ENCODE measurements at regions not wholly inside any gene's neighbourhood (a gene's known extent, or its start where the extent isn't known, plus 50 kb on each side); places are given as distances from the start of the nearest gene placed in this dataset.
A peak's percentile ranks its signal among the peaks of the same experiment; 100 is the strongest.
"Not testable (repeated sequence)": the region's sequence is repeated elsewhere in the genome, so short reads cannot be mapped to it uniquely, and the experiment has no call there.

DNA sequence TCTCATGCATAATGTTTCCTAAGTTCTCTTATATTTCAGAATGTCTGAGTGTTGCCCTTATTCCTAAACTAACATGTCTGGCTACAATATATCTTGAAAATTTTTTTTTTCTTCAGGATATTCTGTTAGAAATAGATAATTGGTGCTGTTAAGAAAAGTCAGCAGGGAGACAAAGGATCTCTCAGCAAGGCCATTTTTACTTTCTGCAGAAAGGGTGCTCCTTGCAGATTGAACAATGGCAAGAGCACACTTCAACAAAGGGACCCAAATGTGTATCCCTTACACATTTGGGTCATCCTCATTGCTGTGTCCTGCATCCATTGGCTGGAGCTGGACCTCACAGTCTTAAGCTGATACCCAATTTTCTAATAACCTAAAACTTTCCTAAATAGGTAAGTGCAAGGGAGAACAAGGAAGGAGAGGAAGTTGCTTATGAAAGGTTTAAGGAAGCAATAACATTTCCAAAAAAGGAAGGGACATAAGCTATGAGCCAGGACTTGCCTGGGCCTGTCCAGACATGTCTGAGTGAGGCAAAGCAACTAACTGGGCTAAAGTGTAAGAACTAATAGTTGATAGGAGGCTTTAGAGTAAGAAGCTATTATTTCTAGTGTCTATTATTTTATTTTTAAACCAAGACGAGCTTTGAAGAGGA lies 429.6 kb downstream of the BCKDHB start:
- no peak for DNase-seq

DNA sequence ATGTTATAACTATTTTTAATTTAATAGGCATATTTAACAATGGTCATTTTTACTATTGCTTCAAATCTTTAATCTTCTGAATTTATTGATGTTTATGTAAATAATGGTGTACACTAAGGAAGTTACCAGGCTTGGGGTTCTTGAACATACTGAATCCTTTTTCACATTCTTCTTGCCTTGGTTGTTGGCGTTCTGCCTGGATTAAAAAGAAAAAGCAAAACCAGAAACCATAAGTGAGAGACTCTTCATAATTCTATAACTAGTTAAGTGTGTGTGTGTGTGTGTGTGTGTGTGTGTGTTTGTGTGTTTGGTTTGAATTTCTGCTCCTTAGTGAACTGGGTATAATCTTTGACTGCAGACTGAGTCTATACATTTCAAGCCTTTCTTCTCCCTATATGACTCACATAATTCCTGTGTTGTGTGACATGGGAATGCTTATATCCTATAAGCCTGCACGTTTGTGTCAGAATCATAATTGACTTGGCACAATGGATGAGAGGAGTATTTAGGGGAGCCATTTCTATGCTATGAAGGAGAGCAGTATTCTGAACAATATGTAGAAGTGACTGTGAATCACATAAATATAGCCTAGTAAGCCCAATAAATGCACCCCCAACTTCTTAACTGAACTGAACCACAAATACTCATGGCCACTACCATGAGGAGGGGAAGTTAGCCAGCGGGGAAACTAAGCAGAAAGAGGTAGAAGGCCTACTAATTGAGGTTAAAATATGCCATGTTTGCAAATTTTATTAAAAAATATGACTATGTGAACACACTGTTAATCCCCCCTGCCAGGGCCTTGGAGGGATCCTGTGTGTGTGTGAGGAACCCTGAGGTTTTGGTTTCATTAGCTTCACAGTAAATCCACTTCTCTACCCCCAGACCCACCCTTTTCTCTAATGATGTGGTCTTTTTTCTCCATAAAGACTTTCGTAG lies 425.5 kb downstream of the BCKDHB start:
- DNase-seq: no peak

DNA sequence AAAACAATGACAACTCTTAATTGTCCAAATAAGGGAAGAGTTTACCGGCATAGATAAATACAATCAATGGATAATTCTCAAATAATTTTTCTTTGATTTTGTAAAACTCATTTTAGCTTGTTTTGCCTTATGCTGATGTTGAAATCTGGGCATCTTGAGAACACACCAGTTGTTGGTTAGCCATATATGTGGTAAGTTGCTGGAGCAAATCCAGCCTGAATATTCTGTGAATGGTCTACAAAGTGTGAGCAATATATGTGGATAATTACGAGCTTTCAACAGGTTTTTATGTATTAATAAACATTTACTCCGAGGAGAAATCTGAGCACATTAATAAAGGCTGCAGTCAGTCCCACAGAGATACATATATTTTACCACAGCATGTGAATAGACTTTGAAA lies 423.6 kb downstream of the BCKDHB start:
- no peak for DNase-seq

DNA sequence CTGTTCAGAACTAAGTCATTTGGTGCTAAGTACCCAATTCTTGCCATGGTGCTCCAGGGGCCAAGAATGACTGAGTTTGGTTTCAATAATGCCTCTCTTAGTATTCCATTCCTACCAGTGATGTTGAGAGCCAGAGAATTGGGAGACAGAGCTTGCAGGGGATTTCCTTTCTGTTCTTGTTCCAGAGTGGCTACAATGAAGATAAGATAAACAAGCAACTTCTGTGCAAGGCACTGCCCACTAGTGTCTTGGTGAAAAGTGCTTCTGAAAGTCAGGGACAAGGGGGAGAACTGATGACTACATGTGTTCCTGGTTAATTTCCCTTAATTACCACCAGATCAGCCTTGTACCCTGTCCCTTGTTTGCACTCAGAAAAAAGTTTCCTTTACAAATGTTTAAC lies 421.6 kb downstream of the BCKDHB start:
- no peak for DNase-seq

DNA sequence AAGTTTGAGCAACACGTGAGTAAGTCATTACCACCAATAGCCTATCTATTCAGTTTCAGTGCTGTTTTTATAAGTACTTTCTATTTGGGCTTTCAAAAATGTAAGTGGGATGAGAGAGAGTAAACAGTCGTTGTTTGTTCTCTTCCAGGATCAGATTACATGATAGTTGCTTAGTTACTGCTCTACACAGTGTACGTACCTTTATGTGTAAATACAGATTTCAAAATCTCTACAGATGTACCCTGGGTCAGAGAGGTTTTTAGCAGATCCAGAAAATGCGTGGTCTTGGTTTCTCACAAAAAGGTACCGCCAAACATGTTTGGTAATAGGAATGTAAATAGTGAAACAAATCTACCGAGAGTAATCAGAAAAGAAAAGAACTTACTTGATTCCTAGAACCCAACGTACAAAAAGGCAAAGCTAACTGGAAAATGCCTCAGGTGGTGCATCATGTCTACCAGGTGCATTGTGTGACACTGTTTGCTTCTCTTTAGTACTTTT lies 421.1 kb downstream of the BCKDHB start:
- no peak for DNase-seq

DNA sequence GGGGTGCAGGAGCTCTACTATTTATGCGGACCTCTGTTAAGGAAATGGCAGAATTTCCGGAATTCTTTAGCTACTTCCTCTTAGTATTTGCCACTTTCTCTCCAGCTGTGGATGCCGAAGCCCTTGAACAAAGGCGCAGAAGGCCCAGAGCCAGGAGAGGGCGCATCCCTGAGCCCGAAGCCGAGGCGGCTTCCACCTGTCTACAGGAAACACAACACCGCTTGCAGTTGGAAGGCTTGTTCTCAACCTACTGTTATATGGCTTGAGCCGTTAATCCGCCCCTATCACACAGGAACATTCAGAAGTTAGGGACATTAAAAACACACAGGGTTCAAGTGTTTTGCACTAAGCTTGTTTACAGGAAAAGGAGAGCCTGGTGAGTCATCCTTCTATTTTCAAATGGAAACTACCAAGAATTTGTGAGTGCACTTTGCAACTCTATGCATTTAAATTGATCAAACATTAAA lies 417.1 kb downstream of the BCKDHB start:
- DNase-seq: peak; percentile 75

DNA sequence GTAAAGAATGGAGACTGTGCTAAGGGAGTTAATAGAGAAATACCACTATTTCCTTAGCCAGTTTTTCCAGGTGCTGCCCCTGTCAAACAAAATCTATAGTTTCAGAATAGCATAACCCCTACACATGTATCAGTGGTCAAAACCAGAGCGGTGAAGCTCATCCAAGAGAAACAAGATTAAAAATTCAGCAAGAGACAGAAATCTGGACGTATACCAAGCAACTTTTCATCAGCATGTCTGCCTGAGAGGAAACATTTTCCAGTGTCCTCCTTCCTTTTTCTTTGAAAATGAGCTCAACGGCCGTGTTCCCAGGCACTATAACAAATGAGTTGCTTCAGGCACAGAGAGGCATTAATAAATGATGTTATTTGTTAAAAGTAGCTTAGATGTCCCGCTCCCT lies 416.5 kb downstream of the BCKDHB start:
- DNase-seq: no peak

DNA sequence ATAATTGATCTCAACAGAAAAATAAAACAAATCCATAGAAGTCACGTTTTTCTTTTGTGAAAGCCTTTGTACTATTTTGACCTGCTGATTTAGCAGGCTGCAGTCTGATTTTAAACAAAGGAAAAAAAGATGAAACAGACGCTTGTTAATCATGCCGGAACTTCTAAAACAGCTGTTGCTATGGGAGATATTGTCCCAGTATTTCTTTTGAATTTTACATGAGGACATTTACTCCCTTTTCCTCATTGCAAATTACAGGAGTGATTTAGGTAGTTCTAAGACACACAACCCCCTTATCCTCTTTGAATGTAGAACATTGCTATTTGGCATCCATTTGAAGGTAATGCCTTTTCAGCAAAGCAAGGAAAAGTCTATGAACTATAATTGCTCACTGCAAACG lies 416.1 kb downstream of the BCKDHB start:
- DNase-seq: no peak

DNA sequence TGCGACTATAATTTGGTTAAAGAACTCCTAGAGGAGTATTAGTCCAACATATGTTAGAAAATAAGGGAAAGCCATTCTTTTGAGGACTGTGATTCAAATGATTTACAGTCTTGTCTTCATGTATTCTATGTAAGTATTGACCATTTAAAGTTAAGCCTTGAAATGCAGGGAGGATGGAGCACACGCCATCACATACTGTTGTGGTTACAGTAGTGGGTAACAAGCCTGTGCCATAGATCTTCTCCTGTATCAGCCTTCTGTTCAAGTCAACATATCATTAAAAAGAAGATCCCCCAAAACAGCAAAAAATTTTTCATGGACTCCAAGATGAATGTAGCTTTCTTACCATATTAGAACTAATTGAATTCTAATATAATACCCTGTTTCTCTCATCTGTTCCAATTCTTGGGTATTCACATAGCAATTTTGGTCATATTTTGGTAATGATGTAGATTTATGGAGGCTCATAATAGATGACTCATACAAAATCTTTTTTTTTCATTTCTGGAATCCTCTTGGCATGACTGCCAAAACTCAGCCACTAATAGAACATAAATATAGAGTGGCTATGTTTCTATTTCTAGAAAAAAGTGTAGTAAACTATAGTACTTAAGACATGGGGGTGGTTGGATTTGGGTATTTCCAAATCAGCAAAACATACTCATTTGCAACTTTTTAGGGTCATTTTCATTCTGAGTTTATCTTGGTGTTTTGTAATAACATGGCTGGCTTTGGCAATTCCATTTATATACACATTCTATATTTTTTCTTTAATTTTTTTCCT lies 413.5 kb downstream of the BCKDHB start:
- no peak for DNase-seq

DNA sequence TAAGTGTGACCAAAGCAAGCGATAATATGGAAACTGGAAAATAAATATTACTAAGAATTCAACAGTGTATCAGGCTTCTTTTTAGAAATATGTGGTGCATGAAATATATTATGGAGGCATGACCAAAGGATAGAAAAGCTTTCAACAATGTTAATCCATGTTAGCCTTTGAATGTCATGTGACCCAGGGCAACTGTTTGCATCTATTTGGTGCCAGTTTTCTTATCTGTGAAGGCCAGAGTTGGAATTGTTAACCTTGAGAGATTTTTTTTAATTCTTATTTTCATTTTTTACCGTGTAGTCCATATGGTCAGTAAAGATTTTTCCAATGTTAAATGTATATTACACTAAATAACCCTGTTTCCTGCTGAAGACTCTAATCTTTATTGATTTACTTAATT lies 411.1 kb downstream of the BCKDHB start:
- DNase-seq: no peak

DNA sequence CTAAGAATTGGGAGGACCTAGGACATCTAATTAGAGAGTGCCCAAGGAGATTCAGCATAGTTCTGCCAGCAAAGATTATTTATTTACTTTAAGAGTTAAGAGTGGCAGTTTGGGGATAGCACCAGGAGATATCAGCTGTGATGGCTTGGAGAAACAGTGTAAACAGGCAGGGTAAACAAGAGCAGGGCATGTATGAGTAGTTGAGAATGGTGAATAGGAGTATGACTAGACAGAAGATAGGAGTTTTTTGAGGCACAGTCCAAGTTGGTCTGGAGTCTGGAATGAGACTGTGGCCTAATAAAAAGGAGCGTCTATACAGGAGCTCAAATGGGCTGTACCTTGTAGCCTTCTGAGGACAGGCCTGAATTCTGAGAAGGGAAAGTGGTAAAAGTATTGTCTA lies 404.1 kb downstream of the BCKDHB start:
- not testable (repeated sequence) for DNase-seq

DNA sequence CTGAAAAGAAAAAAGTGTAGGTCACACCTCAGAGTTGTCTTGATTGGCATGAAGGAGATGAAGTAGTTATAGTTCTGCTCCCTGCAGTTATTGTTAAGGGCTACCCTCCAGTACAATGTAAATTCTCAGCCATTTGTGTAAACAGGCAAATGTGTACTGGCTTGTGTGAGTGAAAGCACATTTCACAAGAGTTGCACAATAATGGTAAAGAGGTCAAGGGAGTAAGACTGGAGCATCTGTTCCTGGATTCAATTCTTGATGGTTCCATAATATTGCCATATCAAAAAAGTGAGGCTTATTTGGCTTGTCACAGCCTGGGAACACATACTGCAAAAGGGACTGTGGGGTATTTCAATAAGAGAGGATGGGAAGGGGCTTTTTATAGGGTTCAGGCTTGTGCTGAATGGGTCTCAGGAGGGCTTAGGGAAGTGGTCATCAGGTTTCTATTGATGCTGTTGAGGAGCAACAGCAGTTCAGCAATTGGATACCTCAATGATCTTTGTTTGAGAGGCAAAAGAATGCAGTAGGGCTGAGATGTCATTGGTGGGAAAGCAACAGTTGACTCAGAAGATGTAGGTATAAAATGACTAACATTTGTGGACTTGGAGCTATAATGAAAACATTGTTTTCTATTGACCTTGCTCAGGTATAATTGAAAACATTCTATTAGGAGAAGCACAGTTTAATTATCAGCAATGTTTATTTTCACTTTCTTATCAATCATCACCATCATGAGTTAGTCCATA lies 402.6 kb downstream of the BCKDHB start:
- DNase-seq: no peak

DNA sequence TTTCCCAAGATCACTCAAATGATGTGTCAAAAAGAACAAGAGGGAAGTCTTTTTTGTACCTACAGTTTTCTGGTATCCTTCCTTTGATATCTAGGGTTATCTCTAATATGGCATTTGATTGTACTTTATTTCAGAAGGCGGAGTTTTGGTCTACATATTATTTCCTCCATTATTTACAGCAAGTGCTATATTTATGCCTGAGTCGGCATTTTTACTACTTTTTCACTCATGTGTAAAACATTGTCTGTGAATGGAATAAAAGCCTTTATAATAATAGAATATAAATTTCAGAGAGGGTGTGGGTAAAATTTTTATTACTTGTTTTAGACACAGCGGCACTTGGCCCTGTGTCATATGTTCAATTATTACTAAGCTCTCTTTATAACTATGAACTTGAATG lies 398.4 kb downstream of the BCKDHB start:
- DNase-seq: no peak

DNA sequence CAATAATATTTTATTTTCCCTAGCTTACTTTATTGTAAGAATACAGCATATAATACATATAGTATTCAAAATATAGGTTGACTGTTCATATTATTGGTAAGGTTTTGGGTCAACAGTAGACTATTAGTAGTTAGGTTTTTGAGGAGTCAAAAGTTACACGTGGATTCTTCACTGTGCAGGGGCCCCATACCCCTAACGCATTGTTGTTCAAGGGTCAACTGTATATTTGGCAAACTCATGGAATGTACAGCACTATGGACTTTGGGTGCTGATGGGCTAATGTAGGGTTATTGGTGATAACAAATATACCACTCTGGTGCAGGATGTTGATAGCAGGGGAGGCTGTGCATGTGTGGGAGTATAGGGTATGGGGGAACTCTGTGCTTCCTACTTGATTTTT lies 397.2 kb downstream of the BCKDHB start:
- no peak for DNase-seq

DNA sequence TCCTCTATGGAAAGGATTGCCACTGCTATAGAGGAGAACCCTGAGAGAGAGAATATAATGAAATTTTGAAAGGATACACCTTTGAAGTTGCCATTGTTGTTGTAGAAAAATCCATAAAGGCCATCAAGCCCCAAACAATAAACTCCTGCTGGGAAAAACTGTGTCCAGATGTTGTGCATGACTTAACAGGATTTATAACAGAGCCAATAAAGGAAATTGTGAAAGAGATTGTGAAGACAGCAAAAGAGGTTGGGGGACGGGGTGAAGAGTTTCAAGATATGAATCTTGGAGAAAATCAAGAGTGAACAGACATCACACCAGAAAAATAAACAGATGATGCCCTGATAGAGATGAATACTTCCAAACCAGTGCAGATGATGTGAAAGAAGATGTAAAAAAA lies 396.4 kb downstream of the BCKDHB start:
- no peak for DNase-seq

DNA sequence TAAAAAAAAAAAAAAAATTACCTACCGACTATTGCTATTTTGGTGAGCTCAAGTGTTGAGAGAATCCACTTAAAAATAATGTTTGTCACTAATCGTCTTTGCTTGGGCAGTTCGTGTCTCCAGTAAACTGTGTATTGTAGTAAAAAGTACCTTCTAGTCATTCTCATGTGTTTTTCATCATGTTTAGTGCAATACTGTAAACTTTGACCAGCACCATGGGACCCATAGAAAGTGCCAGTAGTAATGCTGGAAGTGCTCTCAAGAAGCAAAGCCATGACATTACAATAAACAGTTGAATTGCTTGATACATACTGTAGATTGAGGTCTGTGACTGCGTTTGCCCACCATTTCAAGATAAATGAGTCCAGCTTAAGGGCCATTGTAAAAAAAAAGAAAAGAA lies 395.2 kb downstream of the BCKDHB start:
- DNase-seq: no peak

DNA sequence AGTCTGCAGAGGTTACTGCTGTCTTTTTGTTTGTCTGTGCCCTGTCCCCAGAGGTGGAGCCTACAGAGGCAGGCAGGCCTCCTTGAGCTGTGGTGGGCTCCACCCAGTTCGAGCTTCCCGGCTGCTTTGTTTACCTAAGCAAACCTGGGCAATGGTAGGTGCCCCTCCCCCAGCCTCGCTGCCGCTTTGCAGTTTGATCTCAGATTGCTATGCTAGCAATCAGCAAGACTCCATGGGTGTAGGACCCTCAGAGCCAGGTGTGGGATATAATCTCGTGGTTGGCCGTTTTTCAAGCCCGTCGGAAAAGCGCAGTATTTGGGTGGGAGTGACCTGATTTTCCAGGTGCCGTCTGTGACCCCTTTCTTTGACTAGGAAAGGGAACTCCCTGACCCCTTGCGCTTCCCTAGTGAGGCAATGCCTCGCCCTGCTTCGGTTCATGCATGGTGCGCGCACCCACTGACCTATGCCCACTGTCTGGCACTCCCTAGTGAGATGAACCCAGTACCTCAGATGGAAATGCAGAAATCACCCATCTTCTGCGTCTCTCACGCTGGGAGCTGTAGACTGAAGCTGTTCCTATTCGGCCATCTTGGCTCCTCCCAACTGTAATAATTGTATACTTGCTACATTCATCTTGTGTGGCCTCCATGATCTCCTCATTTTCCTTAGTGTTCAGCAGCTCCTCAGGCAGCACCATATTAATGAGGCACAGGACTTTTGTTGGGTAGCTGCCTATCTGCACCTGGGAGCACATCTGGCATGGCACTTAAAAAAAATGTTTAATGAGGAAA lies 391.4 kb downstream of the BCKDHB start:
- DNase-seq: peak; percentile 46

DNA sequence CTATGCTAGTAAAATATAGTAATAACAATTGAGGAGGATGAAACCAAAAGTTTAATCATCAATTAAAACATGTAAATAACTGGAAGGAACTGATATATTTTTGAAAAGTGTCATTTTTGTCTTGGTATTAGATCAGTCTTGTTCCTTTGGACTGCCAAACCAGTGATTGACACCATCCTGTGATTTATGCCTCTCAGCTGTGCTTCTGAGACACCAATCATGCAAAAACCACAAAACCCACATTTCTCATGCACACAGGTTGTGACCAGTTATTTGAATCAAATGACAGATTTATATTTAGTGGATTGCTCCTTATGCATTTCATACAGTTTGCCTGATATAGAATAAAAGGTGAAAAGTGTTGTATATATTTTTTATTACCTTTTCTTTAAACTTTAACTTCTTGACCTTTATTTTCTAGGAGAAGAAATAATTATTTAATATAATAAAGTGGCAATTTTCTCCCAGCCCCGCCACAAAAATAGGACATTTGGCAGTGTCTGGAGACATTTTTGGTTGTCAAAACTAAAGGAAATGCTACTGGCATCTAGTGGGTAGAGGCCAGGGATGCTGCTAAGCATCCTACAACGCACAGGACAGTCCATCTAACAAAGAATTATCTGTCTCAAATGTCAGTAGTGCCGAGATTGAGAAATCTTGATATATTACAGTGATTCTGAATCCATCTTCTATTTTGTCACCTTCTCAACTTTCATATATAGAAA lies 383.6 kb downstream of the BCKDHB start:
- DNase-seq: no peak

DNA sequence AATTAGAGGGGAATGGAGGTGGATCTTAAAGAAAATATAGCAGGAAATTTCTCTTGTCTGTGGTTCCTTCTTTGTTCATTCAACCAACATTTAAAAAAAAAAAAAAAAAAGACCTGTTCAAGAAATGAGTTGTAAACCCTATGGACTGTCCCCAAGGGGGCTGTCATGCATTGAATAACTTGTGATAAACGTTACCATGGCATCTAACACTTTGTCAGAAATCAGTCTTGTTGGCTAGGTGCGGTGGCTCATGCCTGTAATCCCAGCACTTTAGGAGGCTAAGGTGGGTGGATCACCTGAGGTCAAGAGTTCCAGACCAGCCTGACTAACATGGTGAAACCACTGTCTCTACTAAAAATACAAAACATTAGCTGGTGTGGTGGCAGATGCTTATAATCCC lies 381.7 kb downstream of the BCKDHB start:
- no peak for DNase-seq

DNA sequence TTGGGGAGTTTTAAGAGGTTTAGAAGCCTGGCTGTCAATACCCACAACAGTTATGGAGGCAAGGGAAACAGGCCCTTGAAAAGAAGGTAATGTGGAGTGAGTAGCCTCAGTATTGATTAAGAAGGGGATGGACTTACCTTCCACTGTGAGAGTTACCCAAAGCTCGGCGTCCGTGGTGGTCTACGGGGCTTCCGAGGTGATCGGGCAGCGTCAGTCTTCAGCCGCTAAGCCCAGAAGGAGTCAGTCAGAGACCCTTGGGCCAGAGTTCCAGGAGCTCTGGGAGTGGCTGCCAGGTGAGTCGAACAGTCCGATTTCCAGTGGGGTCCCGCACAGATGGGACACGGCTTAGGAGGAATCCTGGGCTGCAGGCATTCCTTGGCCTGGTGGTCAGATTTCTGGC lies 379.0 kb downstream of the BCKDHB start:
- DNase-seq: not testable (repeated sequence)

DNA sequence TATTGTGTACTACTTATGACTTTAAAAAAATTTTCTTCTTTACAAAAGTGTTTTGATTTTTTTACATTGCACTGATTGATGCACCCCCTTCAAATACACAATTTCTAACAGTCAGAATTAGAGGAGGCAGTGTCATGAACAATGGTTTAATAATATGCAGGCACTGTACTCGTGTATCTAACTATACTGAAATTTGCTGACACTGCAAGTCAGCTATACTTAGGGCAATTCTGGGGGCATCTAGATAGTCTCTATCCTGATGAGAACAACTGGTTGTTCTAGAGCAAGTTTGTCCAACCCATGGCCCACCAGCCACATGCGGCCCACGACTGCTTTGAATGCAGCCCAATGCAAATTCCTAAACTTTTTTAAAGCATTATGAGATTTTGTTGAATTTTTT lies 375.6 kb downstream of the BCKDHB start:
- no peak for DNase-seq

All from islet precursor cell (in vitro differentiated cells).